Upper lobe of left lung (tissue), 4 donors: ENCODE measurements at regions not wholly inside any gene's neighbourhood (a gene's known extent, or its start where the extent isn't known, plus 50 kb on each side); places are given as distances from the start of the nearest gene placed in this dataset.

ENCODE experiments used
- CTCF ChIP-seq, 6 experiments: fragments of 450-650 bp in 4 of 6; fragments of 200-600 bp in 2 of 6; sonication (generic) in 2 of 6; IDR thresholded peaks; one replicate each; pipeline ENCODE4 v1.5.1; 2016 to 2019; ENCODE audit warnings: antibody characterized with exemption in 6 of 6
- EP300 ChIP-seq, 4 donors: sonication (generic); formaldehyde crosslinking; IDR thresholded peaks; one replicate each; pipeline ENCODE4 v1.5.1; 2017; ENCODE audit warnings: antibody characterized with exemption in 4 of 4, control low read depth in 2 of 4
- POLR2A ChIP-seq, 4 donors: fragments of 450-650 bp; IDR thresholded peaks; one replicate each; pipeline ENCODE4 v1.5.1; 2016 to 2017; ENCODE audit warnings: antibody characterized with exemption in 4 of 4, mild to moderate bottlenecking in 2 of 4
- POLR2AphosphoS5 ChIP-seq, 2 donors: sonication (generic); formaldehyde crosslinking; IDR thresholded peaks; one replicate each; pipeline ENCODE4 v1.5.1; 2017; ENCODE audit warnings: antibody characterized with exemption in 2 of 2

GRCh38 chr5:125274211-125274610 is 527.8 kb upstream of the ZNF608 start:
- TF ChIP-seq POLR2A (IDR thresholded peaks at IDR 0.05) (no peak), CTCF (IDR thresholded peaks at IDR 0.05) (no peak), EP300 (IDR thresholded peaks at IDR 0.05) (no peak), POLR2AphosphoS5 (IDR thresholded peaks at IDR 0.05) (no peak)
